22Rv1 (cell line): ENCODE measurements at regions not wholly inside any gene's neighbourhood (a gene's known extent, or its start where the extent isn't known, plus 50 kb on each side); places are given as distances from the start of the nearest gene placed in this dataset.

Source experiments
- ZFX ChIP-seq: fragments of 450-650 bp; IDR thresholded peaks from 2 replicates; pipeline ENCODE4 v1.6.1; 2017; ENCODE audit warnings: antibody characterized with exemption, borderline replicate concordance
- TF ChIP-seq, protein P1 (sequence below): fragments of 450-650 bp; IDR thresholded peaks from 2 replicates; pipeline ENCODE4 v1.5.1; 2017; ENCODE audit warnings: mild to moderate bottlenecking

- TF ChIP-seq, protein P1, sequence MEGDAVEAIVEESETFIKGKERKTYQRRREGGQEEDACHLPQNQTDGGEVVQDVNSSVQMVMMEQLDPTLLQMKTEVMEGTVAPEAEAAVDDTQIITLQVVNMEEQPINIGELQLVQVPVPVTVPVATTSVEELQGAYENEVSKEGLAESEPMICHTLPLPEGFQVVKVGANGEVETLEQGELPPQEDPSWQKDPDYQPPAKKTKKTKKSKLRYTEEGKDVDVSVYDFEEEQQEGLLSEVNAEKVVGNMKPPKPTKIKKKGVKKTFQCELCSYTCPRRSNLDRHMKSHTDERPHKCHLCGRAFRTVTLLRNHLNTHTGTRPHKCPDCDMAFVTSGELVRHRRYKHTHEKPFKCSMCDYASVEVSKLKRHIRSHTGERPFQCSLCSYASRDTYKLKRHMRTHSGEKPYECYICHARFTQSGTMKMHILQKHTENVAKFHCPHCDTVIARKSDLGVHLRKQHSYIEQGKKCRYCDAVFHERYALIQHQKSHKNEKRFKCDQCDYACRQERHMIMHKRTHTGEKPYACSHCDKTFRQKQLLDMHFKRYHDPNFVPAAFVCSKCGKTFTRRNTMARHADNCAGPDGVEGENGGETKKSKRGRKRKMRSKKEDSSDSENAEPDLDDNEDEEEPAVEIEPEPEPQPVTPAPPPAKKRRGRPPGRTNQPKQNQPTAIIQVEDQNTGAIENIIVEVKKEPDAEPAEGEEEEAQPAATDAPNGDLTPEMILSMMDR, result no peak
- no peak for TF ChIP-seq ZFX
These were observed 163.5 kb downstream of the RTP5 start for GRCh38 chr2:242032780-242033656.
